ENCODE measurements at regions not wholly inside any gene's neighbourhood (a gene's known extent, or its start where the extent isn't known, plus 50 kb on each side); places are given as distances from the start of the nearest gene placed in this dataset.

DNA sequence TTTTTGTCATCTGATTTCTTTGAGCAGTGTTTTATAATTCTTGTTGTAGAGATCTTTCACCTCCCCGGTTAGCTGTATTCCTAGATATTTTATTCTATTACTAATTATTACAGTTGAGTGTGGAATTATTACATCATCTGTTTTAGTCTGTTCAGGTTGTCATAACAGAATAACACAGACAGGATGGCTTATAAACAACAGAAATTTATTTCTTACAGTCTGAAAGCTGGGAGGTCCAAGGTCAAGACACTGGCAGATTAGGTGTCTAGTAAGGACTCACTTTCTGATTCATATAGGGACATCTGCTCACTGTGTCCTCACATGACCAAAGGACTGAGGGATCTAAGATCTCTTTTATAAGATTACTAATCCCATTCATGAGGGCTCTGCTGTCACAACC, 121.3 kb upstream of the THBS1 start:
- Histone ChIP-seq H3K18ac (ENCODE audit: low read length) (no peak overlapping the region), H3K9ac (ENCODE audit: low read depth, low read length, poor library complexity) (no peak overlapping the region), H2BK5ac (ENCODE audit: low read length) (no peak overlapping the region), H3K27ac (replicated peaks; ENCODE audit: low read length) (no peak overlapping the region), H3K79me1 (ENCODE audit: low read depth, low read length) (no peaks in the 10 kb centered on the region), H3K4me3 (ENCODE audit: low read length in 2 of 2) (no peak overlapping the region), H3K27me3 (ENCODE audit: control insufficient read depth in 3 of 3, insufficient read depth in 3 of 3, low read depth in 1 of 3, low read length in 3 of 3) (no peaks in the 10 kb centered on the region), H3K4me1 (ENCODE audit: control insufficient read depth in 2 of 2, insufficient read depth in 1 of 2, low read depth in 1 of 2, low read length in 2 of 2) (no peaks in the 10 kb centered on the region), H2AFZ (ENCODE audit: low read length) (no peak overlapping the region), H3K36me3 (replicated peaks in 1 of 2; ENCODE audit: control insufficient read depth in 2 of 2, insufficient read depth in 2 of 2, low read length in 2 of 2) (no peaks in the 10 kb centered on the region), H2BK15ac (ENCODE audit: low read length) (no peak overlapping the region), H4K8ac (ENCODE audit: low read depth, low read length) (no peak overlapping the region), H3K4ac (ENCODE audit: low read length) (no peak overlapping the region), H3K14ac (ENCODE audit: low read length) (no peak overlapping the region), H2BK120ac (ENCODE audit: low read depth, low read length) (no peak overlapping the region), H3K23ac (ENCODE audit: low read depth, low read length, poor library complexity) (no peak overlapping the region), H3K4me2 (ENCODE audit: insufficient read depth, low read length, poor library complexity, severe bottlenecking) (no peak overlapping the region), H4K91ac (ENCODE audit: low read depth, low read length, poor library complexity) (no peak overlapping the region), H3K9me3 (replicated peaks in 1 of 2; ENCODE audit: control insufficient read depth in 2 of 2, insufficient read depth in 1 of 2, low read depth in 1 of 2, low read length in 2 of 2) (no peaks in the 10 kb centered on the region), H2BK12ac (ENCODE audit: low read length) (no peak overlapping the region), H2AK5ac (ENCODE audit: low read depth, low read length) (no peak overlapping the region)
- no peak for DNase-seq (ENCODE audit: low spot score)
- no CpG with 5 or more reads among the region's 1 CpG for WGBS, 2 donors (ENCODE audit: extremely low coverage in 2 of 2, insufficient read length in 2 of 2, insufficient replicate concordance in 1 of 2)

- no CpG with 5 or more reads among the region's 7 CpGs for WGBS, 2 donors (ENCODE audit: extremely low coverage in 2 of 2, insufficient read length in 2 of 2, insufficient replicate concordance in 1 of 2)
- H2BK120ac ChIP-seq (ENCODE audit: low read depth, low read length): no peak overlapping the region
- H2AFZ ChIP-seq (ENCODE audit: low read length): no peak overlapping the region
- H3K27ac ChIP-seq (replicated peaks; ENCODE audit: low read length): no peak overlapping the region
- no peak overlapping the region for H2AK5ac ChIP-seq (ENCODE audit: low read depth, low read length)
- H3K36me3 ChIP-seq (replicated peaks in 1 of 2; ENCODE audit: control insufficient read depth in 2 of 2, insufficient read depth in 2 of 2, low read length in 2 of 2): no peaks in the 10 kb centered on the region
- no peak overlapping the region for H4K8ac ChIP-seq (ENCODE audit: low read depth, low read length)
- H2BK12ac ChIP-seq (ENCODE audit: low read length): no peak overlapping the region
- no peaks in the 10 kb centered on the region for H3K79me1 ChIP-seq (ENCODE audit: low read depth, low read length)
- H2BK5ac ChIP-seq (ENCODE audit: low read length): no peak overlapping the region
- DNase-seq (ENCODE audit: low spot score): no peak
- H3K14ac ChIP-seq (ENCODE audit: low read length): no peak overlapping the region
- no peak overlapping the region for H3K4me3 ChIP-seq (ENCODE audit: low read length in 2 of 2)
- H3K27me3 ChIP-seq (ENCODE audit: control insufficient read depth in 3 of 3, insufficient read depth in 3 of 3, low read depth in 1 of 3, low read length in 3 of 3): no peaks in the 10 kb centered on the region
- H3K4me2 ChIP-seq (ENCODE audit: insufficient read depth, low read length, poor library complexity, severe bottlenecking): no peak overlapping the region
- H3K9me3 ChIP-seq (replicated peaks in 1 of 2; ENCODE audit: control insufficient read depth in 2 of 2, insufficient read depth in 1 of 2, low read depth in 1 of 2, low read length in 2 of 2): no peaks in the 10 kb centered on the region
- no peak overlapping the region for H3K4ac ChIP-seq (ENCODE audit: low read length)
- no peak overlapping the region for H3K23ac ChIP-seq (ENCODE audit: low read depth, low read length, poor library complexity)
- H3K9ac ChIP-seq (ENCODE audit: low read depth, low read length, poor library complexity): no peak overlapping the region
- no peaks in the 10 kb centered on the region for H3K4me1 ChIP-seq (ENCODE audit: control insufficient read depth in 2 of 2, insufficient read depth in 1 of 2, low read depth in 1 of 2, low read length in 2 of 2)
- no peak overlapping the region for H4K91ac ChIP-seq (ENCODE audit: low read depth, low read length, poor library complexity)
- no peak overlapping the region for H2BK15ac ChIP-seq (ENCODE audit: low read length)
- no peak overlapping the region for H3K18ac ChIP-seq (ENCODE audit: low read length)
These were observed 120.1 kb upstream of the THBS1 start for GRCh38 chr15:39460748-39461147.

GRCh38 chr15:39461536-39462130, 119.2 kb upstream of the THBS1 start:
- Histone ChIP-seq H4K8ac (ENCODE audit: low read depth, low read length) (no peak overlapping the region), H2BK15ac (ENCODE audit: low read length) (no peak overlapping the region), H3K79me1 (ENCODE audit: low read depth, low read length) (no peaks in the 10 kb centered on the region), H3K27ac (replicated peaks; ENCODE audit: low read length) (no peak overlapping the region), H3K9ac (ENCODE audit: low read depth, low read length, poor library complexity) (no peak overlapping the region), H3K23ac (ENCODE audit: low read depth, low read length, poor library complexity) (no peak overlapping the region), H2AK5ac (ENCODE audit: low read depth, low read length) (no peak overlapping the region), H3K14ac (ENCODE audit: low read length) (no peak overlapping the region), H2AFZ (ENCODE audit: low read length) (no peak overlapping the region), H4K91ac (ENCODE audit: low read depth, low read length, poor library complexity) (no peak overlapping the region), H3K4me3 (ENCODE audit: low read length in 2 of 2) (no peak overlapping the region), H3K9me3 (replicated peaks in 1 of 2; ENCODE audit: control insufficient read depth in 2 of 2, insufficient read depth in 1 of 2, low read depth in 1 of 2, low read length in 2 of 2) (no peaks in the 10 kb centered on the region), H2BK5ac (ENCODE audit: low read length) (no peak overlapping the region), H3K27me3 (ENCODE audit: control insufficient read depth in 3 of 3, insufficient read depth in 3 of 3, low read depth in 1 of 3, low read length in 3 of 3) (no peaks in the 10 kb centered on the region), H3K18ac (ENCODE audit: low read length) (no peak overlapping the region), H3K4ac (ENCODE audit: low read length) (no peak overlapping the region), H3K36me3 (replicated peaks in 1 of 2; ENCODE audit: control insufficient read depth in 2 of 2, insufficient read depth in 2 of 2, low read length in 2 of 2) (no peaks in the 10 kb centered on the region), H2BK120ac (ENCODE audit: low read depth, low read length) (no peak overlapping the region), H2BK12ac (ENCODE audit: low read length) (no peak overlapping the region), H3K4me1 (ENCODE audit: control insufficient read depth in 2 of 2, insufficient read depth in 1 of 2, low read depth in 1 of 2, low read length in 2 of 2) (peaks cover 0 to 4% of the 10 kb centered on the region in 2 donors), H3K4me2 (ENCODE audit: insufficient read depth, low read length, poor library complexity, severe bottlenecking) (no peak overlapping the region)
- no CpG with 5 or more reads among the region's 2 CpGs for WGBS, 2 donors (ENCODE audit: extremely low coverage in 2 of 2, insufficient read length in 2 of 2, insufficient replicate concordance in 1 of 2)
- DNase-seq (ENCODE audit: low spot score): no peak

DNA sequence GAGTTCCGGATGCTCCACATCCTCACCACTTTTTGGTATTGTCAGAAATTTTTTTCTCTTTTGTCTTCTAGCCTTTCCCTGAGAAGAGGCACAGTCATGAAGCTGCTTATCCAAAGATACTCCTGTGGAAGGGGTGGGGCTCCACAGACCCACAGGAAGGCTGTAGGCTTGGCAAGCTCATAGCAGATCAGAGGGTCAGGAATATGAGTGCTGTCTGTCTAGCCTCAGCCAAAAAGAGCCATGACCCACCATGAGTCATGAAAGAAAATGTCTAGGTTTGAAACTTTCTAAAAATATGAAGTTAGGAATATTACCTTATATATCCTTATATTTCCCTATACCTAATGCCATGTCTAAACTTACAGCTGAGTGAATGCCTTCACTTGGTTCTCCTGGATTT, 118.2 kb upstream of the THBS1 start:
- Histone ChIP-seq H3K9me3 (replicated peaks in 1 of 2; ENCODE audit: control insufficient read depth in 2 of 2, insufficient read depth in 1 of 2, low read depth in 1 of 2, low read length in 2 of 2) (no peaks in the 10 kb centered on the region), H3K14ac (ENCODE audit: low read length) (no peak overlapping the region), H3K23ac (ENCODE audit: low read depth, low read length, poor library complexity) (no peak overlapping the region), H3K4me1 (ENCODE audit: control insufficient read depth in 2 of 2, insufficient read depth in 1 of 2, low read depth in 1 of 2, low read length in 2 of 2) (peaks cover 0 to 7% of the 10 kb centered on the region in 2 donors), H2BK120ac (ENCODE audit: low read depth, low read length) (no peak overlapping the region), H3K4me2 (ENCODE audit: insufficient read depth, low read length, poor library complexity, severe bottlenecking) (no peak overlapping the region), H2BK12ac (ENCODE audit: low read length) (no peak overlapping the region), H3K4me3 (ENCODE audit: low read length in 2 of 2) (no peak overlapping the region), H2BK5ac (ENCODE audit: low read length) (no peak overlapping the region), H3K27me3 (ENCODE audit: control insufficient read depth in 3 of 3, insufficient read depth in 3 of 3, low read depth in 1 of 3, low read length in 3 of 3) (no peaks in the 10 kb centered on the region), H3K36me3 (replicated peaks in 1 of 2; ENCODE audit: control insufficient read depth in 2 of 2, insufficient read depth in 2 of 2, low read length in 2 of 2) (no peaks in the 10 kb centered on the region), H2AK5ac (ENCODE audit: low read depth, low read length) (no peak overlapping the region), H4K91ac (ENCODE audit: low read depth, low read length, poor library complexity) (no peak overlapping the region), H3K27ac (replicated peaks; ENCODE audit: low read length) (no peak overlapping the region), H3K79me1 (ENCODE audit: low read depth, low read length) (no peaks in the 10 kb centered on the region), H3K9ac (ENCODE audit: low read depth, low read length, poor library complexity) (no peak overlapping the region), H2BK15ac (ENCODE audit: low read length) (no peak overlapping the region), H3K4ac (ENCODE audit: low read length) (no peak overlapping the region), H4K8ac (ENCODE audit: low read depth, low read length) (no peak overlapping the region), H3K18ac (ENCODE audit: low read length) (no peak overlapping the region), H2AFZ (ENCODE audit: low read length) (no peak overlapping the region)
- WGBS, 2 donors (ENCODE audit: extremely low coverage in 2 of 2, insufficient read length in 2 of 2, insufficient replicate concordance in 1 of 2): no CpG with 5 or more reads among the region's 1 CpG
- no peak for DNase-seq (ENCODE audit: low spot score)

All from neuronal stem cell (in vitro differentiated cells).